Spleen (tissue), 11 donors: ENCODE measurements at regions not wholly inside any gene's neighbourhood (a gene's known extent, or its start where the extent isn't known, plus 50 kb on each side); places are given as distances from the start of the nearest gene placed in this dataset.

Source experiments
- DNase-seq: peaks from one replicate; pipeline ENCODE4 v3.0.0-alpha.2; 2020
- H3K27ac ChIP-seq, 8 donors: fragments of 200-600 bp; sonication (generic) in 7 of 8; 1 replicate in 4 of 8; 2 replicates in 4 of 8; pipeline versions ENCODE4 v1.5.0 to v1.8.0; 2016 to 2021; ENCODE audit warnings: inconsistent platforms in 4 of 8, mild to moderate bottlenecking in 4 of 8, moderate library complexity in 1 of 8
- H3K27me3 ChIP-seq, 7 donors: fragments of 200-600 bp; sonication (generic) in 6 of 7; replicated peaks in 1 of 7; 1 replicate in 4 of 7; 2 replicates in 3 of 7; pipeline versions ENCODE4 v1.5.0 to v1.8.0; 2016 to 2021; ENCODE audit warnings: inconsistent platforms in 3 of 7, mild to moderate bottlenecking in 1 of 7
- H3K36me3 ChIP-seq, 6 donors: fragments of 200-600 bp; sonication (generic) in 5 of 6; 1 replicate in 4 of 6; 2 replicates in 2 of 6; pipeline versions ENCODE4 v1.5.0 to v1.8.0; 2016 to 2021; ENCODE audit warnings: inconsistent platforms in 2 of 6
- H3K4me1 ChIP-seq, 6 donors: fragments of 200-600 bp; sonication (generic) in 5 of 6; 1 replicate in 3 of 6; 2 replicates in 3 of 6; pipeline versions ENCODE4 v1.5.0 to v1.8.0; 2016 to 2021; ENCODE audit warnings: inconsistent platforms in 3 of 6
- H3K4me3 ChIP-seq, 8 donors: fragments of 200-600 bp; sonication (generic) in 7 of 8; 1 replicate in 4 of 8; 2 replicates in 4 of 8; pipeline versions ENCODE4 v1.5.0 to v1.8.0; 2016 to 2021; ENCODE audit warnings: inconsistent platforms in 4 of 8, mild to moderate bottlenecking in 4 of 8, moderate library complexity in 2 of 8
- H3K9me3 ChIP-seq, 8 donors: fragments of 200-600 bp; sonication (generic) in 7 of 8; 1 replicate in 4 of 8; 2 replicates in 4 of 8; pipeline versions ENCODE4 v1.5.0 to v1.8.0; 2016 to 2021; ENCODE audit warnings: inconsistent platforms in 4 of 8
- CTCF ChIP-seq, 11 experiments: fragments of 200-600 bp in 7 of 11; fragments of 450-650 bp in 4 of 11; sonication (generic) in 4 of 11; IDR thresholded peaks in 8 of 11; conservative IDR thresholded peaks in 3 of 11; 1 replicate in 7 of 11; 2 replicates in 4 of 11; pipeline versions ENCODE4 v1.4.0 to v1.8.0; 2016 to 2021; ENCODE audit warnings: antibody characterized with exemption in 11 of 11, inconsistent platforms in 4 of 11, mild to moderate bottlenecking in 1 of 11
- POLR2A ChIP-seq, 3 donors: fragments of 450-650 bp; IDR thresholded peaks; one replicate each; pipeline ENCODE4 v1.5.1; 2017; ENCODE audit warnings: antibody characterized with exemption in 3 of 3, mild to moderate bottlenecking in 1 of 3
- POLR2AphosphoS5 ChIP-seq, 3 donors: sonication (generic); formaldehyde crosslinking; IDR thresholded peaks; one replicate each; pipeline ENCODE4 v1.5.1; 2017; ENCODE audit warnings: antibody characterized with exemption in 3 of 3
- WGBS, 5 donors: extraction: QIAGEN DNeasy Blood & Tissue Kit in 3 of 5; methylation state at CpG; one replicate each; pipeline versions ENCODE4 v1.1.5 to v1.1.7; 2013 to 2018; 5-methylcytosine and 5-hydroxymethylcytosine counted together
- intact Hi-C: fragments of 100-400 bp; cut with DNase I; formaldehyde crosslinking; loops from one replicate; pipeline ENCODE4 v1.15.0; 2023; ENCODE audit warnings: low total_unique reads
- donor health status: healthy with polysubstance abuse.
- donor health status: DM: no; HTN: no; CAD: no; lungs with moderate emphysema.
- donor health status: DM: no; HTN: no; CAD: no.
- donor health status: Bipolar disorder and iron deficiency.
- donor health status: healthy.
- donor health status: DM: no; HTN: no; CAD: no.
- donor health status: DM: yes; HTN: yes; CAD: no.

GRCh38 chr18:68604256-68604655 is 110.7 kb downstream of the TMX3 start:
- H3K36me3 ChIP-seq, result no peaks in the 10 kb centered on the region
- H3K4me1 ChIP-seq, result no peaks in the 10 kb centered on the region
- H3K4me3 ChIP-seq, result no peak overlapping the region
- no peak for DNase-seq
- no peaks in the 10 kb centered on the region for H3K9me3 ChIP-seq
- H3K27me3 ChIP-seq, result no peaks in the 10 kb centered on the region
- intact Hi-C loops, result no loop called here
- TF ChIP-seq POLR2AphosphoS5 (IDR thresholded peaks at IDR 0.05) (no peak), CTCF (IDR thresholded peaks at IDR 0.05 in 8 of 11, conservative IDR thresholded peaks at IDR 0.05 in 3 of 11) (no peak), POLR2A (IDR thresholded peaks at IDR 0.05) (no peak)
- WGBS, 5 donors, result 50 to 70% (median 61%) methylated on average over 1 of the region's 1 CpG
- no peak overlapping the region for H3K27ac ChIP-seq

GRCh38 chr18:68596016-68596415 is 118.9 kb downstream of the TMX3 start:
- H3K36me3 ChIP-seq, result no peaks in the 10 kb centered on the region
- WGBS, 5 donors, result 70 to 89% (median 88%) methylated on average over 2 of the region's 2 CpGs
- no peak overlapping the region for H3K4me3 ChIP-seq

GRCh38 chr18:68588169-68588568 is 126.7 kb downstream of the TMX3 start:
- H3K4me3 ChIP-seq, result no peak overlapping the region
- H3K27ac ChIP-seq, result no peak overlapping the region
- H3K4me1 ChIP-seq, result no peaks in the 10 kb centered on the region
- H3K9me3 ChIP-seq, result no peaks in the 10 kb centered on the region
- H3K36me3 ChIP-seq, result no peaks in the 10 kb centered on the region
- intact Hi-C loops, result no loop called here
- 55 to 72% (median 65%) methylated on average over 5 of the region's 5 CpGs for WGBS, 5 donors
- TF ChIP-seq POLR2A (IDR thresholded peaks at IDR 0.05), result no peak
- TF ChIP-seq CTCF (IDR thresholded peaks at IDR 0.05 in 8 of 11, conservative IDR thresholded peaks at IDR 0.05 in 3 of 11), result no peak
- no peak for DNase-seq
- H3K27me3 ChIP-seq, result no peaks in the 10 kb centered on the region

More at GRCh38 chr18:68596016-68596415, 118.9 kb downstream of the TMX3 start:
- Histone ChIP-seq H3K4me1 (no peaks in the 10 kb centered on the region), H3K9me3 (no peaks in the 10 kb centered on the region), H3K27ac (no peak overlapping the region), H3K27me3 (no peaks in the 10 kb centered on the region)
- intact Hi-C loops, result no loop called here
- no peak for TF ChIP-seq POLR2AphosphoS5 (IDR thresholded peaks at IDR 0.05)
- no peak for TF ChIP-seq POLR2A (IDR thresholded peaks at IDR 0.05)
- no peak for TF ChIP-seq CTCF (IDR thresholded peaks at IDR 0.05 in 8 of 11, conservative IDR thresholded peaks at IDR 0.05 in 3 of 11)
- no peak for DNase-seq

- Histone ChIP-seq H3K27me3 (no peaks in the 10 kb centered on the region), H3K36me3 (no peaks in the 10 kb centered on the region), H3K4me1 (no peaks in the 10 kb centered on the region), H3K27ac (no peak overlapping the region), H3K9me3 (no peaks in the 10 kb centered on the region), H3K4me3 (no peak overlapping the region)
- no peak for DNase-seq
- no peak for TF ChIP-seq POLR2A (IDR thresholded peaks at IDR 0.05)
- no peak for TF ChIP-seq POLR2AphosphoS5 (IDR thresholded peaks at IDR 0.05)
- no peak for TF ChIP-seq CTCF (IDR thresholded peaks at IDR 0.05 in 8 of 11, conservative IDR thresholded peaks at IDR 0.05 in 3 of 11)
- intact Hi-C loops, result no loop called here
- WGBS, 5 donors, result 78 to 97% (median 85%) methylated on average over 1 of the region's 1 CpG
Measured at GRCh38 chr18:68583685-68584084, 131.2 kb downstream of the TMX3 start.
